Pulmonary artery endothelial cell (primary cell): ENCODE measurements at regions not wholly inside any gene's neighbourhood (a gene's known extent, or its start where the extent isn't known, plus 50 kb on each side); places are given as distances from the start of the nearest gene placed in this dataset.
"Not testable (repeated sequence)": the region's sequence is repeated elsewhere in the genome, so short reads cannot be mapped to it uniquely, and the experiment has no call there.

Experiments used
- DNase-seq: peaks from one replicate; pipeline ENCODE4 v3.0.0-alpha.2; 2011; ENCODE audit warnings: low read depth, low spot score

DNA sequence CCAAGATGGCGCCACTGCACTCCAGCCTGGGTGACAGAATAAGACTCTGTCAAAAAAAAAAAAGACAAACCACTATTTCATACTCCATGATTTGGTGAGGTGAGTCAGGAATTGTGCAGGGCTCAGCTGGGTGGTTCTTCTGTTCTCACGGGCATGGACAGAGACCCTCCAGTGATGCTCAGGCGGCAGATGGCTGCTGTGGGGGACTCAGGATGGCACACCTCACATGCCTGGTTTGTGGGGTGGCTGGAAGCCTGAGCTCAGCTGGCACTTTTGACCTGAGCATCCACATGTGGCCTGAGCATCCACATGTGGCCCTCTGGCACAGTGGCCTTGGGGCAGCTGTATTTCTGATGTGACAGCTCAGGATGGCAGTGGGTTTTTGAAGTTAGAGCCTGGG lies 217.2 kb downstream of the IRX2 start:
- no peak for DNase-seq

DNA sequence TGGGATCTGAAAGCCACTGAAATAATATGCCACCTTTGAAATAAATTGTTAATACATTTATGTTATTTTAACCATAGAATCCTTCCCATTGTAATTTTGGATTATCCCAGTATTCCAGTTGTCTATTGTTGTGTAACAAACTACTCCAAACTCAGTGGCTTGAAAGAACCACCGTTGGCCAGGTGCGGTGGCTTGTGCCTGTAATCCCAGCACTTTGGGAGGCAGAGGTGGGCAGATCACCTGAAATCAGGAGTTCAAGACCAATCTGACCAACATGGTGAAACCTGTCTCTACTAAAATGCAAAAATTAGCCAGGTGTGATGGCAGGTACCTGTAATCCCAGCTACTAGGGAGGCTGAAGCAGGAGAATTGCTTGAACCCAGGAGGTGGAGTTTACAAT lies 217.6 kb downstream of the IRX2 start:
- DNase-seq: not testable (repeated sequence)

DNA sequence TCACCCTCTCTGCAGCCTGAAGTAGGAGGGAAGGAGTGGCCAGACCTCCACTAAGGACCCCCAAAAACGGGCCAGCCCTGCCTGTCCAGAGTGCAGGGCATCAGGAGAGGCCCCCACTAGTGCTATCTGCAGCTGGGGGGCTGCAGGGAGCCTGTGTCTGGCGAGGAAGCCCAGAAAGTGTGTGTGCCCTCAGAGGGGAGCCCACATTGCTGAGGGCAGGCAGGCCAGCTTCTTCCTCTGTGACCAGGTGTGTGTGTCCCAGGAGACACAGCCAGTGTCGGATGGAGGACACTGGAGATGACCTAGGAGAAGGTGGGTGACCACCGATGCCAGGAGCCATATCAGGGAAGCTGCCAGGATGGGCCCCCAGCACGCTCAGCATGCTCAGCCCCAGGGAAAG lies 218.7 kb downstream of the IRX2 start:
- DNase-seq: no peak

DNA sequence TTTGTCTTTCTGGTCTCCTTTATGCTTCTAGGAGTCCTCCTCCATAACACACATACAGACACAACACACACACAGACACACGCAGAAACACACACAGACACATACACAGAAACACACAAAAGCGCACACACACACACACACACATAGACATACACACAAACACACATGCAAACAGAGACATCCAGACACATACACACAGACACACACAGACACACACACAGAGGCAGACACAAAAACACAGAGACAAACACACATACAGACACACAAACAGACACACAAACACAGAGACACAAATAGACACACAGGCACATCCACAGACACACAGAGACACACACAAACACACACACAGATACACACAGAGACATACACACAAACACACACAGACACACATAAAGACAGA lies 220.2 kb downstream of the IRX2 start:
- no peak for DNase-seq

DNA sequence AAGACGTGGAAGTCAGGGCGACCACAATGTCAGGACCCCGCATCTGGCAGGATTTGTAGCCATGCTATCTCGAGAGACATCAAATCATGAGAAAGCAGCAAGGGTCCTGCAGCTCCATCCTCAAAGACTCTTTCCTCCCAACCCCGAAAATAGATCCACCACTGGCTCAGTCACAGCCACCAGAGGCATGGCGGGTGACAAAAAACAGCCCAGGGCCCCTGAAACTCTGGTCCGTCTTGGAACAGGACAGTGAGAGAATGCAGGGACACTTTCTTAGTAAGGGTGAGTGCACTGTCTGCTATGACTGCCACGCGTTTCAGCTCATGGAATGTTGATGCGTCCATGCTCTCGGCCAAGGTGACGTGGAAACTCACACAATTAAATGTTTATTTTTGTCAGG lies 220.9 kb downstream of the IRX2 start:
- DNase-seq: no peak

DNA sequence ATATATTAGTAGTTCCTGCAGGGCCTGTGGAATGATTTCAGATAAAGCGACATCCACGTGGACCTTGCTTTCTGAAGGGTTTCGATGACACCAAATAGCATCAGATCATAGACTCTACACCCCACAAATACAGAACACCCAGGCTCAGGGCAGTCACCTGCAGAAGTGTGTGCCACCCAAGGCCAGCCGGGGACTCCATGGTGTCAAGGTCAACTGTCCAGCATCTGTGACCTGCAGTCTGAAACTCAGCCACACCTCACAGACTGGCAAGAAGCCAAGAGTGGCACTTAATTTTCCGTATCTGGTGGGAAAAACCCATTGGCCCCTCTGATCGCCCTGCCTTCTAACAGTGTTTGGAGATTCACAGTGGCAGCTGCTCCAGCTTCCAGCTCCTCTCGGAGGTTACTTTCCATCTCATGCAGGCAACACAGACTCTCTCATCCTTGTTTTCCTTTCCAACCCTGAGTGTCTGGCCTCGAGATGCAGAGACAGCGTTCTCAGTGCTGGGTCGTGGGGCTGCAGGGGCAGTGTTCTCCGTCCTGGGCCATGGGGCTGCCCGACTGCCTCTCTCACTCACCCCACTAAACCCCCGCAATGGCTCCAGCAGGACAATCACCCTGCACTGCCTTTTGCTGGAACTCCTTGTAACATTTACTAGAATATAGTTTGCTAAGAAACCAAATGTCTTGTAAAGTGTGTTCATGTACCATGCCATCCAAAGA lies 221.9 kb downstream of the IRX2 start:
- DNase-seq: no peak

DNA sequence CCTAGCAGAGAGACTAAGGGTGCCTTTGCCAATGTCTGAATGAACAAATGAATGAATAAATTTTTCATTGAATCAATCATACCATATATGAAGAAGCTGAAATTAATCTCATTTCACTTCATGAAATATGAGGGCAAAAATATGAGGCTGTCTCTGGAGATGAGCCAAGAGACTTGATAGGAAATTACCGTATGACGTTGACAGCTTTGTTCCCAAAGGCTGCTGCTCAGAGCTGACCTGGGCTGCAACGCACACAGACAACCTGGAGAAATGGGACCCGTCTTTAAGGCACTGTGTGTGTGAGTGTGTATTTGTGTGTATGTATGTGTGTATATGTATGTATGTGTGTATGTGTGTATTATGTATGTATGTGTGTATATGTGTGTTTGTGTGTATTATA lies 226.1 kb downstream of the IRX2 start:
- DNase-seq: no peak

DNA sequence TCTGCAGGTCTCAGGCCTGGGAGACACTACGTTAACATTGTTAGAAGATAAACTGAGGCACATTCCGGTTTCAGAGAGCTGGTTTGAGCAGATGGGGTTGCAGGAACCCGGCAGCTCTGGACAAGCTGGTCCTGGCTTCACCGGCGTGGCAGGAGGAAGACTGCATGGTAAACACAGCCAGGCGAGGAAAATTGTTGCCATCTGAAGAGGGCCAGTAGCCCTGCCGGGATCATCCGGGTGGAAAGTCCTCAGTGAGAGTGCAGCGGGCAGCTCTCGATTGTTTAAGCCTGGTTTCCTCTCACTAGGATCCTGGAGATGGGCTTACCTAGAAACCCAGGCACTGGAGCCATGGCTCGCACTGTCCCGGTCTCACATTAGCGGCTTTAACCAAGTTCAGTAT lies 226.9 kb downstream of the IRX2 start:
- no peak for DNase-seq

DNA sequence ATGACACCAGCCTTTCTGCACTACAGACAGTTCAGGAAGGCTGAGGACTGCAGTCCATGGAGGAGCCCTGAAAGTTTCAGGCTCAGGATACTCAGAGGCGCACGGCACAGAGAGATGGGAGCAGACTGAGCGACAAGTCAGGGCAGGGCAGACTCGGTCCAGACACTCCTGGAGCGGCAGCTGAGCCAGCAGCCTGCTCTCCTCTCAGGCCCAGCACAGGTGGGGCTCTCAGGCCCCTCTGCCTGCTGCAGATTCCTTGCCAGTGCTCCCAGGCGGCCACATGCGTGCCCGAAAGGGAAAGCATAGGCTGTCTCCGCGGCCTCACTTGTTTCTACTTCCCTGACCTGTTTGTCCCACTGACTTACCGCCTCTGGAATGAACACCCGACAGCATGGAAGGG lies 228.3 kb downstream of the IRX2 start:
- no peak for DNase-seq

DNA sequence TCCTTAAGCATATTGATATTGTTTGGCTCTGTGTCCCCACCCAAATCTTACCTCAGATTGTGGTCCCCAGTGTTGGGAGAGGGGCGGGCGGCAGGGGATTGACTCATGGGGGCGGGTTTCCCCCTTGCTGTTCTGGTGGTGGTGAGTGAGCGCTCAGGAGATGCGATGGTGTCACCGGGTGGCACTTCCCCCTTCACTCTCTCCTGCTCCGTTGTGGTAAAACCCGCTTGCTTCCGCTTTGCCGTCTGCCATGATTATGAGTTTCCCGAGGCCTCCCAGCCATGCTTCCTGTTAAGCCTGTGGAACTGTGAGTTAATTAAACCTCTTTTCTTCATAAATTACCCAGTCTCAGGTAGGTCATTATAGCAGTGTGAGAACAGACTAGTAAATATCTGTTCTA lies 229.1 kb downstream of the IRX2 start:
- DNase-seq: no peak

DNA sequence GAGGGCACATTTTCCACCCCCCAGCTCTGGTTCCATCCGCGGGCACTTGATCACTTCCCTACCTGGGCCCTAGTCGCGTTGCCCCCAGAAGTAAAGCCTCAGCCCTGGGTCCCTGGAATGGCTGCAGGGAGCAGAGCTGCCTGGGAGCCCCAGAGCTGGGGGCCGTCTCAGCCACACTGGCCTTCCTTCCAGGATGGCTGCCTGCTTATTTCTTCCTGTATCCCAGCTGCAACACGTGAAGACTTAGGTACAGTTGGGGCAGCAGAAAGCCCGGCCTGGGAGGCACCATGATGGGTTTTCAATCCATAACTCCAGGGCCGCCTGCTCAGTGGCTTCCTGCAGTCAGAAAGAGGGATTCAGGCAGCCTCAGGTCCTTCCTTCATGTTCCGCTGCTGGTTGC lies 232.3 kb downstream of the IRX2 start:
- no peak for DNase-seq

DNA sequence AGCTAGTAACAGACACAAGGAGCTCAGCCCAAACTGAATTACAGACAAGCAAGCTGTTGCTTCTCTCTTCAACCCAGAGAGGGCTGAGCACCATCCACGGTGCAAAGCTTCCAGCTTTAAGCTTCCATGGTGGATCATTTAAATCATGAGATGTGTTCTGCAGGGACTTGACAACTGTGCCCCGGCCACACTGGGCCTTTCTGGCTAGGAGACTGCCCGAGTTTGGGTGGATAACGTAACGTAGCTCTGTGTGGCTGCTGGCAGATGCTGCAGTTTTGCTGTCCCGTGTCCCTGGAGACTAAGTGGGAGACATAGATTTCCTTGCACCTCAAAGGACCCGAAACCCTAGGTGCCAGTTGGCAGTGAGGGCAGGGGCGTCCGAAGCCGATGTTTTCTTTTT lies 234.0 kb downstream of the IRX2 start:
- DNase-seq: no peak

DNA sequence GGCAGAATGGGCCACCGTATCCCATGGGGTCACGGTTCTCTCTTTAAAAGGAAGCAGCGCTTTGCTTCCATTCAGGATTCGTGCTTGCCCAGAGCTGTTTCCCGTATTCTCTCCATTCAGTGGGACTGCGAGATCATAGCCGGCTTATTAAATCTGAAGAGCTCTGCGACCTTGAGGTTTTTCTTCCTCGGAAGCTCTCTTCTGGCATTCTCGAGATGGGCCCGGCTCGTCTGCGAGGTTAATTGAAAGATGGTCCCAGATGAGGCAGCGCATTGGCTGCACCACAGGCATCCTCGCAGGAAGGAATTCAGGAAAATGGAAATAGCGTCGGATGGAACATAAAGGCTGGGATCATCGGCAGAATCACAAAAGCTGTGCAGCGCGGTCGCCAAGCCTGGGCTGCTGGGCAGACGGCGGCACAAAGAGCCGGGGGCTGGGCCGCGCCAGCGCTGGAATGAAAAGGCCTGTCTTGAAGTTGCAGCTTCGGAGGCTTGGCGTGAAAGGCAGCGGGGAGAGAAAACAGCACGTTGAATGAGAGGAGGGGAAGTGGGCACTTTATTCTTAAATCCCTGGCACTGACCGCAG lies 236.2 kb downstream of the IRX2 start:
- no peak for DNase-seq

DNA sequence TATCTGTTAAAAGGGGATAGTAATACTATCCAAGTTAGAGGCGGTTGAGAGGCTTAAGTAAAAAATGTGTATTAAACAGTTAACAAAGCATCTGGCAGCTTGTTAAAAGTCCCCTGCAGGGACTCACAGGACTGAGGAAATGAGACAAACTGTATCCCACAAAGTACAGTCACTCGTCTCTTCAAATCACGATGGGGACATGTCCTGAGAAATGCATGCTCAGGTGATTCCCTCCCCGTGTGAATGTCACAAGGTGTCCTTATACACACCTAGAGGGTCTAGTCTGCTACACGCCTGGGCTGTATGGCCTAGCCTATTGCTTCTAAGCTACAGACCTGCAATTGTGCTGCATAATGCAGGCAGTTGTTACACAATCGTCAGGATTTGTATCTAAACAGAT lies 237.0 kb downstream of the IRX2 start:
- DNase-seq: no peak

DNA sequence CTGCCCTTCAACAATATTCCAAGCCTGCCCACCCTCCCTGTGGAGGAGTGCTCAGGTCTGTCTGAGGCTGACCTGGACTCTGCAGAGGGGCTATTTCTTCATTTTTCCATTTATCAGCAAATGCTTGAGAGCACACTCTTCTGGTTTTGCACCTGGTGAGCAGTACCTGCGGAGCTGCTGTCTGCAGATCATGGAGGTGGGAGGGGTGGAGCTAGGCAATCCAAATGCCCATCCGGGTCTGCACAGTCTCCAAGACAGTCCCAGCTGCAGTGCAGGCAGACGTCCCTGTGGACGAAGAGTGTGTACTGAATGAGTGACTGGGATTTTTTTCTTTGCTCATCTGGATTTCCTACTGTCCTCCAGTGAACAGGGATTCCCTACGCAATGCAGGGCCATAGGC lies 239.8 kb downstream of the IRX2 start:
- no peak for DNase-seq

DNA sequence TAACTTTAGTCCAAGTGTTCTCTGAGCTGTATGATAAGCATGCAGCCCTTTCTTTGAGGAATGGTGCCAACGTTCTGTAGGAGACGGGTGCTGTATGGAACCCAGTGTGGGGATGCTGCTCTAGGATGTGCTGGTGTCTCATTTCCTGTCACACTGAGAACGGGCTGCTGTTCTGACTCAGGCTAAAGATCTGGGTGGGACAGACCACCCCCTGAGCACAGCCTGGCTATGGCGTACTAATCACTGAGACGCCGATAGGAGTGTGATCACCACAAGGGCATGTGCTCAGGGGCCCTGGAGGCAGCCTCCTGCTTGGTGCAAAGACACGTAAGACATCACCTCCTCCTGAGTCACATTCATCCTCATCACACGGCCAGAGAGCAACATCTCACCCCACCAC lies 240.4 kb downstream of the IRX2 start:
- DNase-seq: no peak

DNA sequence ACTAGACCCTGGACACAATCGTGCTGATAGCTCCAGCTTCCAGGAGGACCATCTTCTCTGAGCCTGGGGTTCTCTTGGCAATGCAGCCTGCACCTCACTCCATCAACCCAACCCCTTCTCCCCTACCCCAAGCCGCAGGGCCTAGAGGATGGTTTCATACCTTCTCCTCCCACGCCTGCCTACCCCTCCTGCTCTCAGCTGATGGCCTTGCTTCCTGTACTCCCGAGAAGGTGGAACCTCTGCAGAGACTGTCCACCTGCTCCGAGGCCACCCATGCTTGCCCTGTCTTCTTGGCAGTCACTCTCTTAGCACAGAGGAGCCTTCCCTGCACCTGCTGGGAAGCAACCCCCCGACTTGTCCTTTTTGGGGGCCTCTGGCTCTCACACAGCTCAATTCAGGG lies 241.9 kb downstream of the IRX2 start:
- DNase-seq: no peak

DNA sequence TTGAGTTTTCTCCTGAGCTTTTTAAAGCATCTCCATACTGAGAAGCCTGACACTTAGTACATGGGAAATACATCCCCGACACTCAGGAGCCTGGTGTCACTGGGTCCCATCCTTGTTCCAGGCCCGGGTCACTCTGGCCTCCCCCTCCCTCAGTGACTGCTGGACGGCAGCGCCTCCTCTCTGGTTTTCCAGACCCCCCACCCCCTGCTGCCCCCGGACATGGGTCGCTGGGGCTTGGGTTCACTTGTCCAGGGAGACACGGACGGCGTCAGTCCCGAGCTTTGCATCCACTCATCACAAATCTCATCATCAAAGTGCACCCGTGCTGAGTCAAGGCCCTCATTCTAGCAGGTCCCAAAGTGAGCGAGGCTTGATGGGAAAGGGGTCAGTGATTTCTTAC lies 243.0 kb downstream of the IRX2 start:
- DNase-seq: no peak

DNA sequence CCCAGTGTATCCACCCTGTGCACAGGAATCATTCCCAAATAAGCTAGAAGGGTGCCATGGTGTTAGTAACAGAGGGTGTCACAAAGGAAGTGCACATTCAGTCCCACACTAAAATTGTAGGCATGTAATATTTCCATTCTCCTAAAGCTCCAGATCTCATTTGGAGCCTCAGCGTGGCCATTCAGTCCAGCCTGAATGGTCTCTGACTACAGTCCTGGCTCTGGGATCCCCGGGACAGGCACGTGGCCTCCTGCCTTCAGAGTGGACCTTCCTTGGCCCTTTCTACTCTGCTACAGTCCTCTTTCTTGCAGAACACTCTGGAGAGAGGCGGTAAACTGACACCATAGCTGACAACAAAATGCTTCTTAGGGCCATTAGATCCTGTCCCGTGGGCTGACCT lies 243.9 kb downstream of the IRX2 start:
- no peak for DNase-seq

DNA sequence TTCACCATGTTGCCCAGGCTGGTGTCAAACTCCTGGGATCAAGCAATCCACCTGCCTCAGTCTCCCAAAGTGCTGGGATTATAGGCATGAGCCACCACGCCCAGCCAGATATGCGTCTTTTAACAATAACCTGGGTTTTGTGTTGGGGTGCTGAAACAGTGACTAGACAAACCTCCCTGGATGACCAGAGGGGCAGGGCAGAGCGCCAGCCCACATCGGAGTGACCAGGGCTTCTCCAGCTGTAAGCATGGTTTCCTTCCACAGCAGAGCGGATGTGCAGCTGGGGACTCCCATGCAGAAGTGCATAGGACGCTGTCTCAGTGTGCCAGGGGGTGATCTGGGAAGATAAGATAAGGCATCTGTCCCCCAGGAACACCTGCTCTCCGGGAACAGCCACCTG lies 244.9 kb downstream of the IRX2 start:
- no peak for DNase-seq

DNA sequence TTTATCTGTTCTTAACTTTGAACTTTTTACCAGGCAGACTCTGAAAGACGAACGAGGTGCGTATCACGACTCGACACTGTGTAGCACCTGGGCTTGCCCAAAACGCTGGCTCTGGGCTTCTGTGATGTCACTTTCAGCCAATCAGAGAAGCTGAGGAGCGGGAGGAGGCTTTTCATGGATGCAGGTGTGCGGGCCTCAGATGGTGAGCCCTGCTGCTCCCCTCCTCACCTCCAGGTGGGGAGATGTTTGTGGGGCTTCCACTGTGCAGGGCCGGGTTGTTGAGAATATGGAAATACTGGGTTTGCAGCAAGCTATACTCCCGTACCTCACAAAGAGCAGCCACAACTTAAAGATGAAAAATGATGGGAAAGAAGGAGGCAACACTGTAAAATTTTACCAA lies 246.3 kb downstream of the IRX2 start:
- DNase-seq: no peak

DNA sequence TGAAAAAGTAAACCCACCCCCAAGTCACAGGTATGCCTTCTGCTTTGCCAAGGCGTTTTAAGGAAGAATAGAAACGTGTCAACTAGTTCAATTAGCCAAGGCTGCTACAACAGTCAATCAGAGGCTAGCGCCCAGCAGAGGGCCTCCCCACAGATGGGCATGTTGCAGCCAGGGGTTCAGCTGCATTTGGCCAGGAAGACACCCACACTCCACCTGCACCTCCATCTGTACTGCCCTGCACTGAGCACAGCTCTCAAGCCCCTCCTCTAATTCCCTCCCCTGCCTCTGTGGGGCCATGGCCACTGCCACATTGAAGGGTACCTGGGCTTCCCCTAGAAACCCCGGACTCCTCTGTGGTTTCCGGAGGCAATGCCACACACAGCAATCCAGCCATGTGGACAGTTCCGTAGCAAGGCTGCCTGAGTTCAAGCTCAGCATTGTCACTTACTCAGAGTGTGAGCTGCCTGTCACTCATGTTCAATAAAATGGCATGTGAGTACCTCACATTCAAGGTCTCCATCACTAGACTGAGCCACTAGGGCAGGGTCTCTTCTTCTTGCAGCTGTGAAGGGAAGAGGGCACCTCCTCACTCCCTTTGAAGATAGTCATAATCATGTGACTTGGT lies 248.4 kb downstream of the IRX2 start:
- no peak for DNase-seq

DNA sequence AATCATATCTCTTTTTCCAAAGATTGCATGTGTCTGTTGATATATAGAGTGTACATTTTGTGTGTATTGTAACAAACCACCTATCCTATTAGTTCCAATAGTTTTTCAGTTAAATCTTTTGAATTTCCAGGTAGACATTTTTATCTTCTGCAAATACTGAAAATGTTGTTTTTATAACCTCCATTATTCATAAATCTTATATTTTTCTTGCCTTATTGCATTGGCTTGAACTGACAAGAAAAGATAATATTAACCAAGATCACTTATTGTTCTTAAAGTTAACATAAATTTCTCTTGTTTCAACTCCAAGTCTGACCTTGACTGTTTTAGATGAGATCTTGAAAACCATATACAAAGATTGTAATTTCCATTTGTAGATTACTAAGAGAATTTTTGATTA lies 251.6 kb downstream of the IRX2 start:
- DNase-seq: no peak
